Spinal cord (tissue), 9 donors: ENCODE measurements at regions not wholly inside any gene's neighbourhood (a gene's known extent, or its start where the extent isn't known, plus 50 kb on each side); places are given as distances from the start of the nearest gene placed in this dataset.

ENCODE experiments used
- DNase-seq, 6 donors: peaks; one replicate each; pipeline versions ENCODE4 v3.0.0 to v3.0.0-alpha.2; 2013 to 2015; ENCODE audit warnings: low spot score in 6 of 6, low read depth in 4 of 6
- H3K27ac ChIP-seq: one replicate; pipeline ENCODE4 v1.5.1; 2013; ENCODE audit warnings: low read depth, low read length, control low read depth
- H3K27me3 ChIP-seq: one replicate; pipeline ENCODE4 v1.6.1; 2013; ENCODE audit warnings: low read length; ENCODE audit not compliant: control insufficient read depth, insufficient read depth
- H3K36me3 ChIP-seq: one replicate; pipeline ENCODE4 v1.6.1; 2013; ENCODE audit warnings: low read length; ENCODE audit not compliant: control insufficient read depth, insufficient read depth
- H3K4me1 ChIP-seq: one replicate; pipeline ENCODE4 v1.6.1; 2013; ENCODE audit warnings: low read length; ENCODE audit not compliant: control insufficient read depth, insufficient read depth
- H3K4me3 ChIP-seq: one replicate; pipeline ENCODE4 v1.5.1; 2013; ENCODE audit warnings: low read depth, low read length, control low read depth
- H3K9me3 ChIP-seq: one replicate; pipeline ENCODE4 v1.6.1; 2013; ENCODE audit warnings: low read length; ENCODE audit not compliant: control insufficient read depth, insufficient read depth
- WGBS: methylation state at CpG from one replicate; pipeline ENCODE4 v1.1.5; 2013; ENCODE audit warnings: missing lambda C conversion rate; ENCODE audit not compliant: insufficient coverage; 5-methylcytosine and 5-hydroxymethylcytosine counted together
- donor health status: healthy.

- Histone ChIP-seq H3K4me3 (no peak overlapping the region), H3K36me3 (no peaks in the 10 kb centered on the region), H3K27me3 (no peaks in the 10 kb centered on the region), H3K9me3 (no peaks in the 10 kb centered on the region), H3K27ac (no peak overlapping the region), H3K4me1 (no peaks in the 10 kb centered on the region)
- no peak for DNase-seq
Measured at GRCh38 chr9:29038332-29038731, 1465.1 kb upstream of the C9orf72 start.

DNA sequence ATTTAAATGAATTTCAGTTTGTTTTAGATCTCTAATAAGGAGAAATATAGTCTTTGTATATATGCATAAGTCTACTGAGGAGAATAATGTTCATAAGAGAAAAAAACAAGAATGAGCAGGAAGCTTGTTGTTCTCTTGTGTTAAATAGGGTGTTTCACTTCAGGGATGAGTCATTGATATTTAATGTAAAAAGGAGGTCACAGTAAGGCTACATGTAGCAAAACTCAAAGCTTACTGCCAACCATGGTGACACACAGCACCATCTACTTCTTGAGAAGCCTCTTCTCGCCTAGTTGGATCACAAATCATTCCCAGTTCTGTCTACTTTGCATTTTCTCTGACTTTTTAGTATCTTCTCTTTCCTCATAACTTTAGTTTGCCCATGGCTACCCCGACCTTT, 1466.0 kb upstream of the C9orf72 start:
- no peaks in the 10 kb centered on the region for H3K36me3 ChIP-seq
- no peak overlapping the region for H3K27ac ChIP-seq
- H3K9me3 ChIP-seq = no peaks in the 10 kb centered on the region
- H3K4me1 ChIP-seq = no peaks in the 10 kb centered on the region
- WGBS = 92% methylated on average over 2 of the region's 2 CpGs
- H3K27me3 ChIP-seq = no peaks in the 10 kb centered on the region
- no peak overlapping the region for H3K4me3 ChIP-seq
- DNase-seq = no peak

- no peaks in the 10 kb centered on the region for H3K27me3 ChIP-seq
- no CpG with 5 or more reads among the region's 1 CpG for WGBS
- H3K4me1 ChIP-seq = no peaks in the 10 kb centered on the region
Measured at GRCh38 chr9:29043072-29043471, 1469.8 kb upstream of the C9orf72 start.

GRCh38 chr9:29044959-29045358, 1471.7 kb upstream of the C9orf72 start:
- Histone ChIP-seq H3K36me3 (no peaks in the 10 kb centered on the region), H3K27me3 (no peaks in the 10 kb centered on the region), H3K27ac (no peak overlapping the region), H3K9me3 (no peaks in the 10 kb centered on the region), H3K4me1 (no peaks in the 10 kb centered on the region), H3K4me3 (no peak overlapping the region)
- WGBS = no CpG with 5 or more reads among the region's 2 CpGs
- no peak for DNase-seq

More at GRCh38 chr9:29043072-29043471, 1469.8 kb upstream of the C9orf72 start:
- H3K27ac ChIP-seq = no peak overlapping the region
- H3K36me3 ChIP-seq = no peaks in the 10 kb centered on the region
- DNase-seq = no peak
- H3K4me3 ChIP-seq = no peak overlapping the region
- no peaks in the 10 kb centered on the region for H3K9me3 ChIP-seq

DNA sequence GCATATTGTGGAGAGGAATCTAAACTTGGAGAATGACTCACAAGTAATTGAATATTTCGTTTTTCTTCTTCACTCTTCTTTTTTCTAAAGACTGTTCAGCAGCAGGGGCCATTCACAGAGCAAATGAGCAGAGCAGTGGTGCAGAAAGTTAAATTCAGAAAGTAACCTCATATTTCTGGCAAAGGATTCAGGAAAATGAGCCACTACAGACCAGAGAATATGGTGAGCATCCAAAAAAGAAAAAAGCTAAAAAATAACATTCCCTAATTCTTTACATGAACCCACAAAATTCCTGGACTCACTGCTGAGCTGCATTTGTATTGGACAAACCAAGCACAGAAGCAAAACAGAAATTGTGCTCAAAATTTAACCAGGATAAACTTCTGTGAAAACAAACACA, 1486.8 kb upstream of the C9orf72 start:
- Histone ChIP-seq H3K36me3 (no peaks in the 10 kb centered on the region), H3K27me3 (no peaks in the 10 kb centered on the region), H3K4me3 (no peak overlapping the region), H3K9me3 (no peaks in the 10 kb centered on the region), H3K27ac (no peak overlapping the region), H3K4me1 (no peaks in the 10 kb centered on the region)
- no CpG with 5 or more reads among the region's 1 CpG for WGBS
- DNase-seq = peak in 1 of 6 donors; percentile 2

DNA sequence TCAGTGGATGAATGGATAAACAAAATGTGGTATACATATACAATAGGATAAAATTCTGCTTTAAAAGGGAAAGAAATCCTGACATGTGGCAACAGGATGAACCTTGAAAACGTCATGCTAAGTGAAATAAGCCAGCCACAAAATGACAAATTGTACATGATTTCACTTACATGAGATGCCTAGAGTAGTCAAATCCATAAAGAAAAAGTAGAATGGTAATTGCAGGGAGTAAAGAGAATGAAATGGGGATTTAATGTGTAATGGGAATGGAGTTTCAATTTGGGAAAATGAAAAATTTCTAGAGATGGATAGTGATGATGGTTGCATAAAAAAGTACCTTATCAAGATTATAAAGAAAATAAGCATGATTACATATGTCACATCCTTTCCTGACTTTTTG, 1489.2 kb upstream of the C9orf72 start:
- Histone ChIP-seq H3K27me3 (no peaks in the 10 kb centered on the region), H3K4me3 (no peak overlapping the region), H3K4me1 (no peaks in the 10 kb centered on the region), H3K9me3 (no peaks in the 10 kb centered on the region), H3K27ac (no peak overlapping the region), H3K36me3 (no peaks in the 10 kb centered on the region)
- no peak for DNase-seq
- WGBS = no CpG with 5 or more reads among the region's 1 CpG

DNA sequence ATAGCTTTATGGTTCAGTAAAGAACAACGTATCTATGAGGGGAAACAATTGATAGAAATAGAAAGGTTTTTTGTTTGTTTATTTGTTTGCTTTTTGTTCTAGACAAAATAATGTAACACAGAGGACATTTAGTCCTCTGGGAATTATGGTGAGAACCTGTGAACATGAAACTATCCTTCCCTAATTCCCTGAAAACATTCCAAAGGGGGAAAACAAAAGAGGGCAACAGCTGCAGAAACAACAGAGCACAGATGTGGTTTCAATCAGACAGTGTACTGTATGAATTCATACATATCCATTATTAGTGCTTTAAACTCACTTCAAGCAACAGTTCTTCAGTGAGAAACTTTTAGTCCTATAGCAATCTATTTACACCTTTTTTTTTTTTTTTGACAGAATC, 1489.8 kb upstream of the C9orf72 start:
- Histone ChIP-seq H3K27ac (no peak overlapping the region), H3K27me3 (no peaks in the 10 kb centered on the region), H3K4me1 (no peaks in the 10 kb centered on the region), H3K9me3 (no peaks in the 10 kb centered on the region), H3K4me3 (no peak overlapping the region), H3K36me3 (no peaks in the 10 kb centered on the region)
- WGBS = no CpG with 5 or more reads among the region's 1 CpG
- DNase-seq = no peak

GRCh38 chr9:29066141-29066640, 1492.9 kb upstream of the C9orf72 start:
- Histone ChIP-seq H3K36me3 (no peaks in the 10 kb centered on the region), H3K9me3 (no peaks in the 10 kb centered on the region), H3K4me3 (no peak overlapping the region), H3K27ac (no peak overlapping the region), H3K4me1 (no peaks in the 10 kb centered on the region), H3K27me3 (no peaks in the 10 kb centered on the region)
- no CpG with 5 or more reads among the region's 3 CpGs for WGBS
- peak in 2 of 6 donors; percentile 5 to 72 for DNase-seq

DNA sequence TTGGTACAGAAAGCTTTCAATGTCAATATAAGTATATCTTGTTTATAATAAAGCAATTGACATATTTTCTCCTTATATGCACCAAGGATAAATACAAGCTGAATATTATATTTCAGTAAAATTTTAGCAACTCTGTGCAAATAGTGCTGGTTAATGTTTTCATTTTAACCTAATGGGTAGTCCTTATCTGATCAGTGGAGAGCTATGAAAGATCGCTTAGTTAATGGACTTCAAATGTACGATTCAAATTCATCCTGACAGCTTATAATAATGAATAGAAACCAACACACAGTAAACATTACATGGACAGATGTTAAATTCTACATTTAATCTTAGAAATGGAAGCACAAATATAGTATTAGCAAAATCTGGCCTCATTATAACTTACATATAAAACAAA, 1495.2 kb upstream of the C9orf72 start:
- DNase-seq = no peak
- H3K27ac ChIP-seq = no peak overlapping the region
- no peaks in the 10 kb centered on the region for H3K4me1 ChIP-seq
- no peaks in the 10 kb centered on the region for H3K36me3 ChIP-seq
- no peaks in the 10 kb centered on the region for H3K9me3 ChIP-seq
- no peak overlapping the region for H3K4me3 ChIP-seq
- no peaks in the 10 kb centered on the region for H3K27me3 ChIP-seq
- WGBS = no CpG with 5 or more reads among the region's 2 CpGs

DNA sequence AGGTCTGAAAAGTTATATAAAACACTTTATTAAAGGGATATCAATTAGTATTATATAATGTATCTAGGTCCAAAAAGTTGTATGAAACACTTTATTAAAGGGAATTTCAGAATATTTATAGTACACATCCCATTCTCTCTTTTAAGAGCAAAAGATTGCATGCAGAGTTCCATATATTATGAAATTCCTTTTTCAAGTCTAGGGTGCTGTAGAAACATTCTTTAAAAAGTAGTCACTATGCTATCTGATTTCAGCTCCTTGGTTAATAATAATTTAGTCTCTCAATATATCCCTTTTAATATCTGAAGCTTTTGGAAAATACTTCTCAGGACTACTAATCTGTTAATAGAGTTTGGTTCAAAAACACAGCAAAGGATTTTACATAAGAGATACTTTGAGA, 1496.1 kb upstream of the C9orf72 start:
- DNase-seq = no peak

More for the DNA sequence above, 1496.1 kb upstream of the C9orf72 start:
- Histone ChIP-seq H3K4me1 (no peaks in the 10 kb centered on the region), H3K9me3 (no peaks in the 10 kb centered on the region), H3K27me3 (no peaks in the 10 kb centered on the region), H3K36me3 (no peaks in the 10 kb centered on the region), H3K27ac (no peak overlapping the region), H3K4me3 (no peak overlapping the region)
